Stimulated activated CD4-positive, alpha-beta T cell treated with anti-CD3 and anti-CD28 coated beads, Interleukin-2, amount 100 ng/mL, for 48 hours (primary cell): ENCODE measurements at regions not wholly inside any gene's neighbourhood (a gene's known extent, or its start where the extent isn't known, plus 50 kb on each side); places are given as distances from the start of the nearest gene placed in this dataset.
"Not testable (repeated sequence)": the region's sequence is repeated elsewhere in the genome, so short reads cannot be mapped to it uniquely, and the experiment has no call there.

ENCODE experiments used
- DNase-seq, 2 donors: peaks; one replicate each; pipeline ENCODE4 v3.0.0-alpha.2; 2020

GRCh38 chr2:66306483-66306882 is 128.4 kb upstream of the MEIS1 start:
- no peak for DNase-seq

DNA sequence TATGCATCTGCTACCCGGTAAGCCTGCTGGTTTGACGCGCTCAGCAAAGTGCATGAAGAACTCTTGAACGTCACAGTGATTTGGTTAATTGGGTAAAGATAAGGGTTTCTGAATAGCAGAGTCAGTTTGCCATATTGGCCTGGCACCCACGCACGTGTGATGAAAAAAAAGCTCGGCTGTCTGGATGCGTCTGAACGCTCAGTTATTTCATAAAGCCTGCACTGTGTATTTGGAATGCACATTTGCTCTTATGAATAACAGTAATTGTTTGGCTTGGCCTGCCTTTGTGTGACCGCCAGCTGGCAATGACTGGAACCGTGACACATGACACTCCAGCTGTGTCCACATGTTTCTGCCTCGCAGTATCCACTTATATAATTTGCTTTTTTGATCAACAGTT is 129.2 kb upstream of the MEIS1 start:
- DNase-seq: no peak

GRCh38 chr2:66303471-66303870 is 131.5 kb upstream of the MEIS1 start:
- no peak for DNase-seq

GRCh38 chr2:66301767-66302140 is 133.2 kb upstream of the MEIS1 start:
- DNase-seq: no peak

GRCh38 chr2:66301022-66301766 is 133.7 kb upstream of the MEIS1 start:
- DNase-seq: no peak

GRCh38 chr2:66283787-66284186 is 151.1 kb upstream of the MEIS1 start:
- DNase-seq: no peak

- DNase-seq: no peak
Measured at GRCh38 chr2:66281980-66282379, 152.9 kb upstream of the MEIS1 start.

GRCh38 chr2:66279024-66279423 is 155.9 kb upstream of the MEIS1 start:
- no peak for DNase-seq

DNA sequence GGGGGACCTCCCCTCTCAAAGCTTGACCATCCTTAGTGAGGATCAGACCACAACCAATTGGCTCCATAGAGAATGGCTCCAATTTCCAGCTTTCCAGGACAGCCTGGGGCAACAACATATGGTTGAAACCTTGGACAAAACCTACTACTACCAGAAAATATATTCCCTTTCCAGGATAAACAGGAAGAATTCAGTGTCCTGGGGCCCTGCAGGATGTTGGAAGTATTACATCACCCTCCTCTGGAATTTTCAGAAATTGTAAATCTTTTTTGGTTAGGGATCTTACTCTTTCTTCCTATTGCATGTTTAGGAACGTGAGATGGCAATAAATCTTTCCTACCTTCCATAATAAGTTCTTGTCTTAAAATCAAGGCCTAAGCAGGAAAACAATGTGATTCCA is 158.9 kb upstream of the MEIS1 start:
- DNase-seq: no peak

GRCh38 chr2:66273933-66274490 is 160.9 kb upstream of the MEIS1 start:
- no peak for DNase-seq

DNA sequence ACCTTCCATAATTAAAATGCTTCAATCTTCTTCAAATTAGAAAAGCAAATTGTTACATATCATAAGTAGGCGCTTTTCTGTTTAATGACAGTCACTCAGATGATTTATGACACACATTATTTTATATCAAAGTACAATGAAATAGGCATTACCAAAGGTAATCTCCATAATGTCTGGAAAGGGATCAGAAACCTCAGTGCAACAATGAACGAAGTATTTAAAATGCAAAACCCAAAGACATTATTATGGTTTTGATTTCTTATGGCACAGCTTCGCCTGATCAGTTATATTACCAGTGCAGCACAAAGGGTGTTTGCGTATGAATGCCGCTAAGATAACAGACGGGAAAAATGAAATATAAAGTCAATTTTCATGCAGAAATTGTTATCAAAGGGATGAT is 162.2 kb upstream of the MEIS1 start:
- no peak for DNase-seq

GRCh38 chr2:66271777-66272176 is 163.1 kb upstream of the MEIS1 start:
- no peak for DNase-seq

DNA sequence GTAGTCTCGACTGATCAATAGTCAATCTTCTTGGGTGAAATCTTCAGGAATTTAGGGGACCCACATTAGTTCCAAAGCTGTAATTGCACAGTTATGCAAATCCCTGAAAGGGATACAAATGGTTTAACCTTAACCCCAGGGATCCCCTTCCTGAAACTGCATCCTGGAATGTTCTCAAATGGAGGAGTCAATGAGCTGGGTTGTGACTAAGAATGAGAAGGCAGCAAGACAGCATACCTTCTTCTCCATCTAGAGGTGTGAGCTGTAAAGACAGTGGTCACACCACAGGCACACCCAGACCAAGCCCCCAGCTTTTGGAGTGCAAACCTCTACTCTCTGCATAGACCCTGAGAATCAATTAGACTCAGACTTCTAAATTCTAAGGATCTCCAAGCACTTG is 164.7 kb upstream of the MEIS1 start:
- DNase-seq: no peak

- no peak for DNase-seq
Measured at GRCh38 chr2:66269166-66269565, 165.8 kb upstream of the MEIS1 start.

DNA sequence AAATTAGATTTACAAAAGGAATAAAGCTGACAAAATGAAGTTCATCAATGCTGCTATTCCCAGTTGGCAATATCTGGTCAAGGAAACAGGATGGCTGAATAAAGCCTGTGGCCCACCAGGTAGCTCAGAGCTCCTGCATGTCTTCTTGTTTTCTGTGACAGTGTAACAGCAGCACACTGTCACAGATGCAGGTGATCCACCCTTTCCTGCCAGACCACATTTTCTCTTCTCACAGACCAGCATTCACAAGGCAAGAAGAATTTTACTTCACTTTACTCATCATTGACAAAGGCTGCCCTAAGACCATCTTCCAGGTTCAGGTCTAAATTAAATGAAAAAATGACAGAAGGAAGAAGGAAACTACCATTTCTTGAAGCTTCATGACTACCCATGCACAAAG is 166.2 kb upstream of the MEIS1 start:
- no peak for DNase-seq

- DNase-seq: no peak
Measured at GRCh38 chr2:66264354-66264753, 170.6 kb upstream of the MEIS1 start.

DNA sequence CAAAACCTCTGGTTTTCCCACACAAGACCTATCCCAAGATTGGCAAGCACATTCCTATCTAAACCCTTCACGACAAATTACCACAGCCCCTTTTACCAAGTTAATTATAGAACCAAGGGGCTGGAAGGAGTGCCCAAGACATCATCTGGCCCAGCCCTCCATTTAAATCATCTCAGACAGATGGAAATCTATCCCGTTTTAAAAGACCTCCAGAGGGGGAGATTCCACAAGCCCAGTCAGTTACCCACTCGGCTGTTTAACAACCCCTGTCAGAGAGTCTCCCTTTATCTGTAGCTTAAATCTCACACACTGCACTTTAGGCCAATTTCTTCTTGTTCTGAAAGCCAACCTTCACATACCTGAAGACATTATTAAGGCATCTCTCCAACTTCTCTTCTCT is 179.1 kb upstream of the MEIS1 start:
- DNase-seq: no peak

DNA sequence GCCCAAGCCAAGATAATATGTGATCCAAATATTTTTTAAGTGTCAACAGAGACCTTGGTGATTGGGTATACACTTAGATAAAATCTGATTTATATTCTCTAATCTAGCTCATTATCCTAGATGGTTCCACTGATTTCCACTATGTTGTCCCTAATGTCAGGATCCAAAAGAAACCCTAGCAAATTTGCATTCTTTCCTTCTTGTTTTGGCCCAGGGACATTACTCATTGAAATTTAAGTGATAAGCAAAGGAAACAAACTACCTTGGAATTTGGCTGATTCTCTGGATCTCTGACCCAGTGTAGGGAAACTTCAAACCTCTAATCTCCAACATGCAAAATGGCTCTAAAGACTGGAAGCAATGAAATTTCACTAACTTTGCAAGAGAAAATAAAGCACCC is 179.8 kb upstream of the MEIS1 start:
- no peak for DNase-seq

DNA sequence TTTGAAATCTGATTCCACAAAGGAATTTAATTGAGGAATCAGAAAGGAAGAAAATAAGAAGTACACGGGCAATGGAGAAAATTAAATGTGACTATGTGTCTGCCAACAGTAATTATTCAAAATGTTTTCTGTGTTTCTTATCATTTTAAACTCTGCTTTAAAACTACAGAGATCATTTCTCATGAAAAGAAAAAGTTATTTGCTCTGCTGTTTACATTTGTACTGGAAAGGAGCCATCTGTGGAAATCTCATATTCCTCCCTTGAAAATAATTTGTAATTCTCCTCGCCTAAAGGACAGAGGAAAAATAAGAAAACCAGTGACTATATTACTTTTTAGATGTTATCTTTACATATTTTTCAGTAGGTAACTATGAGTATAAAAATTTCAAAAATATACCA is 181.9 kb upstream of the MEIS1 start:
- no peak for DNase-seq

GRCh38 chr2:66252109-66252508 is 182.8 kb upstream of the MEIS1 start:
- no peak for DNase-seq

DNA sequence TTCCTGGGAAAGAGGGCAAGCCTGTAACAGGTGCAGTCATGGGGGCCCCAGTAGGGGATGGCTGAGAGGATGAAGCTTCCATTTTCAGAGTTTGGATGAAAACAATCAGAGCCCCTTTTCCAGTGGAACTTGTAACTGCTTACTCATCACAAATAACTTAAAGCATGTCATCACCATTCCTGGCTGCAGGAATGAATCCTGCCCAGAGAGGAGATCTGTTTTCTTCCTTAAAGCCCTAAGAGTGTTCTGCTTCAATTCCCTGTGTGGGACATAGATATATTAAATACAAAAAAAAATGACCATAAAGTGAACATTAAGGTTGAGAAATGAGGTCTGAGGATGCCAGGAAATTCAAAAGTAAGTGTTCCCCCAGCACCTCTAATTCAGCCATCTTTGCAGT is 183.4 kb upstream of the MEIS1 start:
- no peak for DNase-seq

DNA sequence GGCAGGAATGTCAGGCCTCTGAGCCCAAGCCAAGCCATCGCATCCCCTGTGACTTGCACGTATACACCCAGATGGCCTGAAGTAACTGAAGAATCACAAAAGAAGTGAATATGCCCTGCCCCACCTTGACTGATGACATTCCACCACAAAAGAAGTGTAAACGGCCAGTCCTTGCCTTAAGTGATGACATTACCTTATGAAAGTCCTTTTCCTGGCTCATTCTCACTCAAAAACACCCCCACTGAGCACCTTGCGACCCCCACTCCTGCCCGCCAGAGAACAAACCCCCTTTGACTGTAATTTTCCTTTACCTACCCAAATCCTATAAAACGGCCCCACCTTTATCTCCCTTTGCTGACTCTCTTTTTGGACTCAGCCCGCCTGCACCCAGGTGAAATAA is 185.8 kb upstream of the MEIS1 start:
- DNase-seq: not testable (repeated sequence)

DNA sequence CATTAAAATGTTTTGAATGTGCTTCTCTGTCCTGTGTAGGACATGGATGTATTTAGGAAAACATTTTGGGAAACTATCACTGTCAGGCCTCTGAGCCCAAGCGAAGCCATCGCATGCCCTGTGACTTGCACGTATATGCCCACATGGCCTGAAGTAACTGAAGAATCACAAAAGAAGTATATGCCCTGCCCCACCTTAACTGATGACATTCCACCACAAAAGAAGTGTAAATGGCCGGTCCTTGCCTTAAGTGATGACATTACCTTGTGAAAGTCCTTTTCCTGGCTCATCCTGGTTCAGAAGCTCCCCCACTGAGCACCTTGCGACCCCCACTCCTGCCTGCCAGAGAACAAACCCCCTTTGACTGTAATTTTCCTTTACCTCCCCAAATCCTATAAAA is 191.1 kb upstream of the MEIS1 start:
- not testable (repeated sequence) for DNase-seq

- not testable (repeated sequence) for DNase-seq
Measured at GRCh38 chr2:66242888-66243287, 192.0 kb upstream of the MEIS1 start.

- no peak for DNase-seq
Measured at GRCh38 chr2:66242099-66242789, 192.7 kb upstream of the MEIS1 start.
